ENCODE measurements at regions not wholly inside any gene's neighbourhood (a gene's known extent, or its start where the extent isn't known, plus 50 kb on each side); places are given as distances from the start of the nearest gene placed in this dataset.

DNA sequence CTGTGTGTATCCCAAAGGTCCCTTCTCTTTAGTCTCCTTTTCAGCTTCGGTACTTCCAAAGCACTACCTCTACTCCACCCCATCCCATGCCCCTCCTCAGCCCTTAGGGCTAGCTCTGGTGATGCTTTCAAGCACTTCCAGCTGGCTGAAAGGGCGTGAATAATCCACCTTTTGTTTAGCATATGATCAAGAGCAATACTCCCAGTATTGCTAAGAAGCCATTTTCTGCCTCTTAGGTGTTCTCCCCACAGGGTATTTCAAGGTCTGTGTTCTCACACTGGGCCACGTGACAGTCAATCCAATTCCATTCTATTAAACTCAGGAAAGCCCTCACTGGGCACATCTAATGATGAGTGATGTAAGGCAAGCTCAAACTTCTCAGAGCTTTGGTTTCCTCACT is 298.5 kb upstream of the PROX1 start:
- no peak for DNase-seq

DNA sequence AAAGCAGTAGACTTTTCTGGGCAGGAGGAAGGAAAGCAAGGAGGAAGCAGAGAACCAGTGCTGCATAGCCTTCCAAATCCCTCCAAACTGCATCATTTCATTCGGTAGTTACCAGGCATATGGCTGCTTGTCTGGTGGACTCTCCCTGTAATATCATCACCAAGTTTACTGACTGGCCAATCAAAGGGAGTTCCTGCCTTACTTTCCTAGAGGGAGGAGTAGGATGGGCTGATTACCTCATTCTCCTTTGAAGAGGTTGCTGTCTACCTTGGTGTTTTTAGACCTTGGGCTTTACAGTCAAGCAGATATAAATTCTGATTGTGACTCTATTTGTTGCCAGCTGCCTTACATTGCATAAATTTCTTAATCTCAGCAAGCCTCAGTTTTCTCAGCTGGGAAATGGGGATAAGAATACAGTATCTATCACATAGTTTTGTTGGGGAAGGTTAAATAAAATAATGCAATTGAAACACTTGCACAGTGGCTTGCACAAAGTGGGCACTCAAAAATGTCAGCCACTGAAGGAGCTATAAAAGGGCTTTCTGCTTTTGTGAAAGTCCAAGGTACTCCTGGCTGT is 297.3 kb upstream of the PROX1 start:
- DNase-seq: no peak

DNA sequence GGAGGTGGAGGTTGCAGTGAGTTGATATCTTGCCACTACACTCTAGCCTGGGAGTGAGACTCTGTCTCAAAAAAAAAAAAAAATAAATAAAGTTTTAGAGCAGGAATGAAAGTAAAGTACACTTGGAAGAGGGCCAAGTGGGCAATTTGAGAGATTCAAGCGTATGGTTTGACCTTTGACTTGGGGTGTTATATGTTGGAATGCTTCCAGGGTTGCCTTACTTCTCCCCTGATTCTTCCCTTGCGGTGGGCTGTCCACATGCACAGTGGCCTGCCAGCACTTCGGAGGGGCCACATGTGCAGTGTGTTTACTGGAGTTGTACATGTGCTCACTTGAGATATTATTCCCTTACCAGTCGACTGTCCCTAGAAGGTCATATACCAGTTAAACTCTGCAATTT is 295.5 kb upstream of the PROX1 start:
- DNase-seq: no peak

DNA sequence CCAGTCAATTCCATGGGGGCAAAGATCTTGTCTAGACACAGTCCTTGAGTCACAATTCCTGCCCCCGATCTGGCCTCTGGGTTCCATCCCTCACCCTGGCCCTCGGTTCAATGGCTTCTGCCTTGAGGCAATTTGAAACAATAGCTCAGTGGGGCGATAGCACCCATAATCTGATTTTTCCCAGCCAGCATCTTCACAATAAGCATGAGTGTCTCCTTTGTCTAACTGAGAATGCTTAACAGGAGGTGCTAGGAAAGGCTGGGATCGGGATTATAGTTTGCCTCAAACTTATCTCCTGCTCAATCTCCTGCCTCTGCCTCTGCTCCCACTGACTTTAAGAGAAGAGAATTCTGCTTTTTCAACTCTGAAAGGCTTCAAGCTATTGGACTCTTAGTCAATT is 293.9 kb upstream of the PROX1 start:
- DNase-seq: no peak

DNA sequence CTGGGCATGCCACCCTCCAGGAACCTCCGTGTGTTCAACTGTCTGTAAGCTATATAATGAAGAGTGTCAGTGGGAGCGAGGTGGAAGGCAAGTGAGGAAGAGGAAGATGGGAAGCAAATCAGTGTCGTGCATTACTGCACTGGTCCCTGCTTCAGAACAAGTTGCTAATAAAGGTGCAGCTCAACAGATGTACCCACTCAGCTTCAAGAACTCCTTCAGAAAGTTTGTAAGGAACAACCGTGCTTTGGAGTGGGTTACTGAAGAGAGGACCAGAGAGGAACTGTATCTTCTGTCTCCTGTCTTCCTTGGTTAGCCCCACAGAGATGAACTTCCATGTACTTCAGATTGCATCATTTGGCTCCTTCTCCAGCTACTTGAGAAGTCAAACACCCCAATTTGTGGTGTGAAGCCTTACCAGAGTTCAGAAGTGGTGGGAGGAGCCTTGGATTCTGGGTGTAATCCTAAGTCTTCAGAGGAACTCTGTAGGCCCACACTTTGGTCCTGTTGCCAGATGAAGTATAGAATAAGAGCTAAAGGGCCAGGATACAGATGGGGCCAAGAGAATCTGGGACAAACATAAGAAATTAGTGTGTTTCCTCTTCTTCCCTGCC is 290.5 kb upstream of the PROX1 start:
- DNase-seq: no peak

DNA sequence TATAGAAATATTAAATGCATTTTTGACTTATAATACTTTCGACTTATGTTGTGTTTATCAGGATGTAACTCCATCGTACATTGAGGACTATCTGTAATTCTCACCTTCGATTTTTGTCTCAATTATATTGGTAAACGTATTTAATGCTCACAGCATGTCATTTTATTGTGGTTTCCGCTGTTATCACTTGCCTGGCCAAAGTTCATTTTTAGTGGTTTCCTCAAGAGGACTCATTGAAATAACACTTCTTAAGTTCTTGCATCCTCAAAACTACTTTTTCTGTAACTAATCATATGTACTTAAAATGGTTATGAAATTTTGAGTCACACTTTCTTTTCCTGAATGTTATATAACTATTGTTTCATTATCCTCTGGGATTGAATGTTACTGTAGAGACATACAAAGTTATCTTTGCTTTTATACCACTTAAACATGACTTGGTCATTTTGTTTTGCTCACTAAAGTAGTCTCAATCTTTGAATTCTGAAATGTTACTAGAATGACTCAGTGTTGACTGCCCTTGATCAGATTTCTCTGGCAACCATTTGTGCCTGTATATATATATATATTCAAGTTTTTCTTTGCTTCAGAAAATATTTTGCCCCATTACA is 289.6 kb upstream of the PROX1 start:
- no peak for DNase-seq

DNA sequence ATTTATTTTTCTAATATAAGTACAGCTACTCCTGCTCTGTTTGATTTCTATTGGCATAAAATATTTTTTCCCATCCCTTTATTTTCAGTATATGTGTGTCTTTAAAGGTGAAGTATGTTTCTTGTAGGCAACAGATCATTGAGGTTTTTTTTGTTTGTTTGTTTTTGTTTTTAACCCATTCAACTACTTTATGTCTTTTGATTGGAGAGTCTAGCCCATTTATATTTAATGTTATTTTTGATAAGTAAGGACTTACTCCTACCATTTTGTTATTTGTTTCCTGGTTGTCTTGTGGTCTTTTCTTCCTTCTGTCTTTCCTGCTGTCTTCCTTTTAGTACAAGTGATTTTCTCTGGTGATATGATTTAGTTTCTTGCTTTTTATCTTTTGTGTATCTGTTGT is 285.1 kb upstream of the PROX1 start:
- no peak for DNase-seq

DNA sequence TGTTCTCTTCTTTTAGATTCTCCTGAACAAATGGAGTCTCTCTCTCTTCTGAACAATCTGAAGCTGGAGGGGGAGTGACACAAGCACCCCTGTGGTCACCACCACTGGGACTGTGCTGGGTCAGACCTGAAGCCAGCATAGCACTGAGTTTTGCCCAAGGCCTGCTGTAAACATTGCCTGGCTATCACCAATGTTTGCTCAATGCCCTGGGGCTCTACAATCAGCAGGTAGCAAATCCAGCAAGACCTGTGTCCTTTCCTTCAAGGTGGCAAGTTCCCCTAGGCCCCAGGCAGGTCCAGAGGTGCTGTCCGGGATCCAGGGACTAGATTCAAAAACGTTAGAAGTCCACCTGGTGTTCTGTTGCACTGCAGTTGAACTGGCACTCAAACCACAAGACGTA is 282.8 kb upstream of the PROX1 start:
- no peak for DNase-seq

DNA sequence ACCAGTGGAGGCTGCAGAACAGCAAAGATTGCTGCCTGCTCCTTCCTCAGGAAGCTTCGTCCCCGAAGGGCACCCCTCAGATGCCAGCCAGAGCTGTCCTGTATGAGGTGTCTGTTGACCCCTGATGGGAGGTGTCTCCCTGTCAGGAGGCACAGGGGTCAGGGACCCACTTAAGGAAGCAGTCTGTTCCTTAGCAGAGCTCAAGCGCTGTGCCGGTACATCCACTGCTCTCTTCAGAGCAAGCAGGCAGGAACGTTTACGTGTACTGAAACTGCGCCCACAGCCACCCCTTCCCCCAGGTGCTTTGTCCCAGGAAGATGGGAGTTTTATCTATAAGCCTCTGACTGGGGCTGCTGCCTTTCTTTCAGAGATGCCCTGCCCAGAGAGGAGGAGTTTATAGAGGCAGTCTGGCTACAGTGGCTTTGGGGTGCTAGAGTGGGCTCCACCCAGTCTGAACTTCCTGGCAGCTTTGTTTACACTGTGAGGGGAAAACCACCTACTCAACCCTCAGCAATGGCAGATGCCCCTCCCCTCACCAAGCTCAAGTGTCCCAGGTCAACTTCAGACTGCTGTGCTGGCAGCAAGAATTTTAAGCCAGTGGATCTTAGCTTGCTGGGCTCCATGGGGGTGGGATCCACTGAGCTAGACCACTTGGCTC is 275.8 kb upstream of the PROX1 start:
- peak in 2 of 4 experiments; percentile 12 to 17 for DNase-seq

DNA sequence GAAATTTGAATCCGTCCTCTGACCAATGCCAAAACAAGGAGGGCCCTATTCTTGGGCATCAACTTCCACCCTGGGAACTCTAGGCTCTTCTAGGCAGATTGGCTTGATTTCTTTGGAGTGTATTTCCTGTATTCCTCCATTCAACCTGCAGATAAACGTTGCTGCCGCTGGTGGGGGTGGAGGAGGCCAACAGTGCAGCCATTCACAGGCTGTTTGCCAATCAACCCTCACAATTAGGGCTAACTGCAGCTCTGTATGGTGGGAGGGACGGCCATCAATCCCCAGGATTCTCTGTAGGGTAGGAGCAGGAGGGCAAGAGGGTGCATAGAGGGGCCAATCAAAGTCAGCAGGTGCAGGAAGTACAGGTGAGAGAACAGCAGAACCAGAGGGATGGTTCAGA is 273.1 kb upstream of the PROX1 start:
- no peak for DNase-seq

DNA sequence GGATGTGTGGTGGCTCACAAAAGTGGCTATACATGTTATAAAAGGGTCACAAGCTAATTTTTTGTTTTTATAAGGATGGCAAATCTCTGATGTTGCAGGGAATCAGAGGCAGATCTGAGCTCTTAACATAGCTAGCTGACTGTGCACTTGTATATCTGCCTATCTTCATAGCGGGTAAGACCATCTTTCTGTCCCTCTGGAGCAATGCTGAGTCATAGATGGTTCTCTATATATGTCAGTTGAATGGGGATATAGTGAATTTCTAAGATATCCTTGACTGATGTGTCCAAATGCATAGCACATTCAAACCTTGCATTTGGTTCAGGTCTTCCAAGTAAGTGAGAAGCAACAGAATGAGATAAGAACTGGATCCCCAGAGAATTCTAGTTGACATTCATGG is 272.6 kb upstream of the PROX1 start:
- no peak for DNase-seq

DNA sequence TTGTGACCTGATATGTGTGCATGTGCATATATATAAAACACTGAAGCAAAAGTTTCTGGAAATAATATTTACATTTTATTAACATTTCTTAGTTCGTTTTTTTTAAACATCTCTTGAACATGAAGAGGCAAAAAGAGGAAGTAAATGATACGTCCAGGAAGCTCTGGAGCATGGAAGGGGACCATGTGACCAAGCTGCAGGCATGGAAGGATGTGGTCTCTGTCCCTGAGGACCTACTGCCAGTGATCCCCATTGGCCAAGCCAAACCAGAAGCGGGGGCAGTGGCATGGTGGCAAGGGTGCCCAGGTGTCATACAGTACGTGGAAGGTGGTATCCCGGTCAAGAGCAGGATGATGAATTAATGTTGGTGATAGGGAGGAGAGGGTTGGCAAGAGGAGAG is 268.3 kb upstream of the PROX1 start:
- no peak for DNase-seq

DNA sequence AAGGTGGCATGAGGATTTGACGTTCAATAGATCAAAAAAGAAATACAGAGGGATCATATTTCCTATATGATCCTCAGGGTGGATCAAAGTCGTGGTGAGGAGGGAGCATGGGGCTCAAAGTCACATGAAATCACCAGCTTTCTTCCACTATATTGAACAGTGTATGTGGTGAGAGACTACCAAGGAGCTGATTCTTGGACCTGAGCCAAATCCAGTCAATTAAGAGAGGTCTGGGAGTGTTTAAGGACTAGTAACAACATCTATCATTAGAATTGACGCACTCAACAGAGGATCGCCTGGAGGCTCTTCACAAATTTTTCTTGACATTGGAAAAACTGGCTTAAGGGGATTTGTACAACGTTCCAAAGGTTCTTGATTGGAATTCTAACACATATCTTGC is 267.7 kb upstream of the PROX1 start:
- no peak for DNase-seq

DNA sequence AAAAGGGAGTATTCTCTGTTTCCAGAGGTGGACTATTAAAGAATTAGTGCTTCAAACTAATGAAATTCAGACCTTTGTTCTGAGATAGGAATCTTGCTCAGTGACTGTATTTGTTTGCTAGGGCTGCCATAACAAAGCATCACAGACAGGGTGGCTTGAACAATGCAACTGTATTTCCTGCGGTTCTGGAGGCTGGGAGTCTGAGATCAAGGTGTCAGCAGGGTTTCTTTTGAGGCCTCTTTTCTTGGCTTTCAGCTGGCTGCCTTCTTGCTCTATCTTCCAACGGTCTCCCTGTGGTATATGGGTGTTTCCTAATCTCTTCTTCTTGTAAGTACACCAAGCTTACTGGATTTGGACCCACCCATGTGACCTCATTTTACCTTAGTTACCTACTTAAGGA is 264.6 kb upstream of the PROX1 start:
- DNase-seq: no peak

DNA sequence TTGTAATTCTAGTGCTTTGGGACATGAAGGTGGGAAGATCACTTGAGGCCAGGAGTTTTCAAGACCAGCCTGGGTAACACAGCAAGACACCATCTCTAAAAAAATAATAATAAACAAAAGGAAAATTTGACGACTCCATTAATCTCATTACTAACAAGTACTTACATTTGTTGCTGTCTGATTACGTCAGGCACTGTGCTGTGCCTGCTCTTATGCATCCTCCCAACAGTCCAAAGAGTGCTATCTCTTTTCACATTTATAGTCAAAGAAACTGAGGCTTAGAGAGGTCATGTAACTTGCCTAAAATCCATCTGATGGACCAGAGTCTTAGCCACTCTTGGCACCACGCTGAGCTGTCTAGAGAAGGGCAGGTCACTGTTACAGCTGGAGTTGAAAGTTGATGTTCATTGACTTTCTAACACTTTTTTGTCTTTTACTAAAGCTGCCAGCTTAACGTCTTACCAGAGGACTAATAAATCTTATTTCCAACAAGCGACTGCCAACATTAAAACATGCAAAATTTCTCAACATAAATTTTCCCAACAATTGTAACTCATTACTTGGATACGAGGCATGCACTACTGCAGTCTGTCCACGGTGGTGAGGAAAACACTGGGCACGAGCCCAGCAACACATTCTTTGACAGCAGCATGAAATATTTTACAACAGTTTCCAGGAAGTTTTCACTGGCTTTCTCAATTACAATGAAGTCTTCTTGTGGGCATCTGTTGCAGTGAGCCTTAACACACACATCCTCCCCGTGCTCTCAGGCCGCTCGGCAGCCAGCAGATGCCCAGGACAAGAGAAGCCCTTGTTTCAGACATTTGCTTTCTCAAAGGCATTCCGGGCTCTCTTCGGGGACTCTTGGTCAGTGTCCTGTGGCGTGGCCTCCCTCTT is 262.9 kb upstream of the PROX1 start:
- no peak for DNase-seq

DNA sequence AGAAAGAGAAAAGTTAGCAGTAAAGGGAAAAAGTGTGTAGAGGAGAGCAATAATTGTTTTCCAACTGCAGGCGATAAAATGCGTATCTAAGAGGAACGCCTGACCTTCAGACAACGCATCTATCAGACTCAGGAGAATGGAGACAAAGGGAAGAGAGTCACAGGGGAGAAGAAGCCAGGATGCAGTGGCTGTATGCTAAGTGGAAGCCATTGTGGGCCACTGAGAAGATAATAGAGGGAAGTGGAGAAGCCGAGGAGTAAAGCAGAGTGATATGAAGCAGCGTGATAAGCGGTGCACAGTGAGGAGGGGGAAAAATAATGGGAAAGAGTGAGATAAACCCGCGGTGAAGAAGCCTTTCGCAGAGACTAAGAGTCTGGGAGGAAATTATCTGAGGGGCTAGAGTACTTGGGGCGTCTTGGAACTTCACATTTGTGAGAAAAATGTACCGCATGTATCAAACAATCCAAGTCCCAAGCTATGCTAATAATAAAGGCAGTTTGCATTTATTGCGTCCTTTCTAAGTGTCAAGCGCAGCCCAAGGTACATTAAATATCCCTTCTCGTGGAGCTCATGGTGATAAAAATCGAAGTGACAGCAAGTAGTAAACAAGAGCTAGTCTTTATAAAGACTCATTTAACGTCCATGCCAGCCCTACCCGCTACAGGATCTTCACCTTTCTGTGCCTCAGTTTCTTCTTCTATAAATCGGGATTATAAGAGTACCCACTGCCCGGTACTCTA is 259.8 kb upstream of the PROX1 start:
- no peak for DNase-seq

DNA sequence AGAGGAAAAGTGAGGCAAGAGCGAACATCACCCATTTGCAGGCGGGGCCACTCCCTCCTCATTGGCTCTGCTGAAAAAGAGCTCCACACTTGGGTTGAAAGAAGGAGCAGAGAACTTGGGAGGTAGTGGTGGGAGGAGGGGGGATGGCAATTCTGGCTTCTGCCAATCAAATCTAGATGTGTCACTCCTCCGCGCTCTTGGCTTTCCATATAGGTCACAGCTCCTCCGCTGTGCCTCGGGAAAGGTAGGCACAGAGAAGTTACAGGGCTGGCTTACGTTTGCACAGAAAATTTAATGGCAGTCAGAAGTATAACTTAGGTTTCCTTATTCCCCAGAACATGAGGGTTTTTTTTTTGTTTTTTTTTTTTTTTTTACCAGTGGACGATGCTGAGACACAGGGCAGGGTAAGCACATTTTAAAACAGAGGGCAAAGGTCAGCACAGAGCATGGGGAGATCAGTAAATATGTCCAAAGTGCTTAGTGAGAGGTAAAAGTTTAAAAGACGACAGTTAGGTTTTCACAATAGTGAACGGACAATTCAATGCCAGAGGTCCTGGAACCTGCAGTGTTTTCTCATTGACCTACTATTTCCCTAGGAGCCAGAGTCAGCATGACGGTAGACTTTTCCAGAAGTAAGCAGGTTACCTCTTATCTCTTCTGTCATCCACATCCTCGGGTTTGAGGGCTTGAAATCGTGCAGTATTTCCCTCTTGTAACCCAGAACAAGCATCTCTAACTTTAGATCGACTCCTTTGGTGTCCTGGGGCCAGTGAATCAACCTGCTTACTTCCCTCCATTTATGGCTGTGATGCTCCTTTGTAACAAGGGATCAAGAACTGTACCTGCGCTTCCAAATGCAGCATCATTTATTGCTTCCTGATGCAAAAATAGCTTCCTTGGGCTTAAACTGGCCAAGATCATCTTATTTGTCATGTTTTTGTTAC is 258.9 kb upstream of the PROX1 start:
- DNase-seq: no peak

DNA sequence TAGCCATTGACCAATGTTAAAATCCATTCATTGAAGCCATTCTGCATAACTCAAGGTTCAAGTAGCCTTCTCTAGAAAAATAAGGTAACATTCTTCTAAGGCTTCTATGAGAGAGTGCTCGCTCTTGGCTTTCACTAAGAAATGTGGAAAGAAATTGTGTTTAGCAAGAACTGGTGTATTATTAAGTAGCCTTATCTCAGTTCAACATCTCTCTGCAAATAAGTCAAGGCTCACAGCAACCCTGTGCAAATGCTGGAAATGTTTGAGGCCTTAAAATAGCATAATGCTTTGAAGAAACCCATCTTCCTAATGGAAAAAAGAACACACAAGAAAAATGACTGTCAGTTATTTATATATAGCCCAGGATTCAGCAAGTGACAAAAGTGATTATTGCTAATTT is 254.1 kb upstream of the PROX1 start:
- DNase-seq: no peak

DNA sequence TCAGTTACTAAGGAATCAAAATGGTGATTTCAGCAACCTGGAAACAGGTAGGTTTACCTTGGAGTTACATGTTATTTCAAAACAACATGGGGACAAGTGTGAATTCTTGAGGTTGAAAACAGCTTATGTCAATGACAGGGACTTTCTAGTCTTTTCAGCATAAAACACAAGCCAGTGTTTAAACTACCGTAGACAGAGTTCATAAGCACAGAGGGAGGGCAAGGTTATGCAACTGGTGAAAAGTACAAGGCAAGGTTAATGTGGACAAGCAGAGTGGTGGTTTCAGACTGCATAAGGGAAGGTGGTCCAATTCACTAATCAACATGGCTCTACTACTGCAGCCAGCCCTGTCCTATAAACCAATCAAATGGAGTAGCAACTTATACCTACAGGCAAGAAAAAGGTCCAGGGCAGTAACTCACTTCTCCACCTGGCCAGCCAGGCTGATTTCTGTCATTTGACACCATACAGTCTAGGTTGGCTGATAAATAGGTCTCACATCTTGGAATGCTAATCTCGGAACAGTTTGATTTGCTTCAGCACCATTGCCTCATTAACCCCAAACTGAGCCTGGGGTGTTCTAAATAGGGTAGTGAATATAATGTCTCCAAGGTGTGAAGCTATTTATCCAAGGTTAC is 250.3 kb upstream of the PROX1 start:
- no peak for DNase-seq

DNA sequence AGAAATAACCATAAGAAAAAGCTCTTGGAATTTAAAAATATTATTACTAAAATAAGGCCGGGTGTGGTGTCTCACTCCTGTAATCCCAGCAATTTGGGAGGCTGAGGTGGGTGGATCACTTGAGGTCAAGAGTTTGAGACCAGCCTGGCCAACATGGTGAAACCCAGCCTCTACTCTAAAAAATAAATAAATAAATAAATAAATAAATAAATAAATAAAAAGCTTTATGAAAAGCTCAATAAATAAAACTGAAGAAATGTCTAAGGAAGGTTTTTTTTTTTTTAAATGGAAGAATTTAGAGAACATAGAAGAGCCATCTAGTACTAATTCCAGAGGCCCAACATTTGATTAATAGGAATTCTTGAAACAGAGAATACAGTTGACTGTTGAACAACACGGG is 249.1 kb upstream of the PROX1 start:
- no peak for DNase-seq

DNA sequence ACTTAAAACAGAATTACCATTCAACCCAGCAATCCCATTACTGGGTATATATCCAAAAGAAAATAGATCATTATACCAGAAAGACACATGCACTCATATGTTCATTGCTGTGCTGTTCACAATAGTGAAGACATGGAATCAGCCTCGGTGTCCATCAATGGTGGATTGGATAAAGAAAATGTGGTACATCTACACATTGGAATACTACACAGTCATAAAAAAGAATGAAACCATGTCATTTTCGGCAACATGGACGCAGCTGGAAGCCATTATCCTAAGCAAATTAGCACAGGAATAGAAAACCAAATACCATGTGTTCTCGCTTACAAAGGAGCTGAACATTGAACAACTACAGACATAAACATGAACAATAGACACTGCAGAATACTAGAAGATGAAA is 244.8 kb upstream of the PROX1 start:
- DNase-seq: no peak

Measured in activated naive CD4-positive, alpha-beta T cell (primary cell).